Lower leg skin (tissue), 4 donors: ENCODE measurements at regions not wholly inside any gene's neighbourhood (a gene's known extent, or its start where the extent isn't known, plus 50 kb on each side); places are given as distances from the start of the nearest gene placed in this dataset.

ENCODE experiments used
- DNase-seq, 2 donors: peaks; one replicate each; pipeline ENCODE4 v3.0.0-alpha.2; 2019; ENCODE audit warnings: low spot score in 2 of 2
- H3K4me3 ChIP-seq: fragments of 200-600 bp; sonication (generic); 2 replicates; pipeline ENCODE4 v1.5.1; 2017; ENCODE audit warnings: mild to moderate bottlenecking, low read depth; ENCODE audit not compliant: poor library complexity, severe bottlenecking
- POLR2A ChIP-seq, 2 donors: fragments of 450-650 bp; IDR thresholded peaks; one replicate each; pipeline ENCODE4 v1.6.1; 2016 to 2017; ENCODE audit warnings: antibody characterized with exemption in 2 of 2, mild to moderate bottlenecking in 1 of 2, moderate library complexity in 1 of 2
- WGBS, 2 donors: methylation state at CpG; one replicate each; pipeline ENCODE4 v1.1.5; 2018; 5-methylcytosine and 5-hydroxymethylcytosine counted together
- intact Hi-C: fragments of 100-400 bp; cut with DNase I; formaldehyde crosslinking; loops from one replicate; pipeline ENCODE4 v1.15.0; 2023; ENCODE audit warnings: low total_unique reads
- TF ChIP-seq, protein P1 (sequence below), 3 donors: fragments of 450-650 bp; IDR thresholded peaks; one replicate each; pipeline ENCODE4 v1.5.1; 2016; ENCODE audit warnings: antibody characterized with exemption in 3 of 3, mild to moderate bottlenecking in 3 of 3, moderate library complexity in 2 of 3

DNA sequence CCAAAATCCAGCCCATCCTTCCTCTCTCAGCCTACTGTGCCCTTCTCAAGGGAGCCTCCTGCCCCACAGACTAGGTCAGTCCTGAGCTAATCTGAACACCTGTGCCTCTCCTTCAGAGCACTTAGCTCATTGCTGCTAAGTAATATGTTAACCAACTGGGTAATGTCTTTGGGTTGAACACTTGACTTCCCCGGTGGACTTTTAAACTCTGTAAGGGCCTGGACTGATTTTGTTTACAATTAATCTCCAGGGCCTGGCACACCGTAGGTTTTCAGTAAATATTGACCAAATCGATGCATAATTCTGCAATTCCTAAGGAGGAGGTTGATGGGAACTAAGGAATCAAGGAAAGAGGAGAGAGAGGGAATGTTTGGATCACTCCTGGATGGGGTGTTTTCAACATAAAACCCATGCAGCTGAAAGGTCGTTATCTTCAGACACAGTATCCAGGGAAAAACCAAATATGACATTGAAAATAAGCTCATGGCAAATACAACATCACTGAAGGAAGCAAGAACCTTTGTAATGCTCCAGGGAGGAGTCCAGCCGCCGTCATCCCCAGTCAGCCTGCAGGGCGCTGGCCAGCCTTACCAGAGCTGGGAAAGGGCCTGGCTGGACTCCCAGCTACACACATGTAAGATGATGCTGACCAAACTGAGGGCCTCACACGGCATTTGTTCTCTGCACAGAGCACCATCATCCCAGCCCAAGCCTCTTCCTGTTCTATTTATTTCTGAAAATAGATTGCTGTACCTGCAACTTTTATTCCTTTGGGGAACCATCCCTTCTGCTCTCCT lies 166.3 kb downstream of the C5orf15 start:
- no peak for TF ChIP-seq POLR2A (IDR thresholded peaks at IDR 0.05)
- TF ChIP-seq, protein P1, sequence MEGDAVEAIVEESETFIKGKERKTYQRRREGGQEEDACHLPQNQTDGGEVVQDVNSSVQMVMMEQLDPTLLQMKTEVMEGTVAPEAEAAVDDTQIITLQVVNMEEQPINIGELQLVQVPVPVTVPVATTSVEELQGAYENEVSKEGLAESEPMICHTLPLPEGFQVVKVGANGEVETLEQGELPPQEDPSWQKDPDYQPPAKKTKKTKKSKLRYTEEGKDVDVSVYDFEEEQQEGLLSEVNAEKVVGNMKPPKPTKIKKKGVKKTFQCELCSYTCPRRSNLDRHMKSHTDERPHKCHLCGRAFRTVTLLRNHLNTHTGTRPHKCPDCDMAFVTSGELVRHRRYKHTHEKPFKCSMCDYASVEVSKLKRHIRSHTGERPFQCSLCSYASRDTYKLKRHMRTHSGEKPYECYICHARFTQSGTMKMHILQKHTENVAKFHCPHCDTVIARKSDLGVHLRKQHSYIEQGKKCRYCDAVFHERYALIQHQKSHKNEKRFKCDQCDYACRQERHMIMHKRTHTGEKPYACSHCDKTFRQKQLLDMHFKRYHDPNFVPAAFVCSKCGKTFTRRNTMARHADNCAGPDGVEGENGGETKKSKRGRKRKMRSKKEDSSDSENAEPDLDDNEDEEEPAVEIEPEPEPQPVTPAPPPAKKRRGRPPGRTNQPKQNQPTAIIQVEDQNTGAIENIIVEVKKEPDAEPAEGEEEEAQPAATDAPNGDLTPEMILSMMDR (IDR thresholded peaks at IDR 0.05), result no peak
- no peak for DNase-seq
- intact Hi-C loops, result no loop called here
- WGBS, 2 donors, result 52 to 60% methylated on average over 8 of the region's 8 CpGs
- H3K4me3 ChIP-seq, result no peak overlapping the region

DNA sequence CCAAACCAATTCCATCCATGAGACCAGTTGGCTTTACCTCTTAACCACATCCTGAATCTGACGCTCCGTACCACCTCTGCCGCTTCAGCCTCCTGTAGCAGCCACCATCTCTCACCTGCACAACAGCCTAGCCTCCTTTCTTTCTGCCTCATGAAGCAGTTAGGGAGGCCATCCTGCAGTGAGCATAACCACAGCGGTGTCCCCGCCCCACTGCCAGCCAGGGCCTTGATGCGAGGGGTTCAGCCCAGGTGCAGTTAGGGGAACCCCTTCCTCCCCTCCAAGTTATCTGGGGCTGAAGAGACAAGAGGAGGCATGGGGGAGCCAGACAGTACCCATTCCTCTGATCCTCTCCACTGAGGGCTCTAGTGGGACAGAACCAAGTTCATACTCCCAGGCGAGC lies 167.0 kb downstream of the C5orf15 start:
- no peak overlapping the region for H3K4me3 ChIP-seq
- no peak for TF ChIP-seq POLR2A (IDR thresholded peaks at IDR 0.05)
- TF ChIP-seq, protein P1 (IDR thresholded peaks at IDR 0.05), result no peak
- DNase-seq, result no peak
- WGBS, 2 donors, result 95 to 97% methylated on average over 7 of the region's 7 CpGs
- intact Hi-C loops, result no loop called here

DNA sequence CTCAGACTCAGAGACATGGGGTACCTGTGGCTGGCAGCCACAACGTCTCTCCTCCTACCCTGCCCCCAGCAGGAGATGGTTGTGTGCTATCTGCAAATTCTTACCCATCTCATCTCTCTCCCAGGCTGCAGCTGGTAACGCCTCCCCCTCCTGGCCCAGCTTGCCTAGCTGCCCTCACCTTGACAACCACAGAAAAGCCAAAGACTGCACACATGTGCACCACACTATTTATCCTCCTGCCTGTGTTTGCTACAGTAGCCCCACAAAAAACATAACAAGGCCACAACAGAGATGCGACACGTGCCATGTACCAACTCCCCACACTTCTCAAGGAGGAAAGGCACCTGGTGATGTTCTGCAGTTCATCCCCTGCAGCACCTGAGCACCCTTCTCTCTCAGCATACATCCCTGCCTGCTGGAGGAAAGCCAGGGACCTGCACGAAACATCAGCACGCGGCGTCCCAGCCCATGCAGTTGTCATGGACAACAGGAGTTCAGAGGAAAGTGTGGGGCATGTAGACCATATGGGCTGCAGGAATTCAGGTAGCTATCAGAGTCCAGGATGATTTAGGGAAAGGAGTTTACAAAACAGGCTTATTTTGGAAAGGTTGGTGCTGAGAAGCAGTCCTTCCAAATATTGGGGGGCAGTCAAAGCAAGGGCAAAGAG lies 168.7 kb downstream of the C5orf15 start:
- no peak for DNase-seq
- H3K4me3 ChIP-seq, result no peak overlapping the region
- no peak for TF ChIP-seq POLR2A (IDR thresholded peaks at IDR 0.05)
- TF ChIP-seq, protein P1 (IDR thresholded peaks at IDR 0.05), result no peak
- intact Hi-C loops, result no loop called here
- WGBS, 2 donors, result 82 to 83% methylated on average over 8 of the region's 8 CpGs

DNA sequence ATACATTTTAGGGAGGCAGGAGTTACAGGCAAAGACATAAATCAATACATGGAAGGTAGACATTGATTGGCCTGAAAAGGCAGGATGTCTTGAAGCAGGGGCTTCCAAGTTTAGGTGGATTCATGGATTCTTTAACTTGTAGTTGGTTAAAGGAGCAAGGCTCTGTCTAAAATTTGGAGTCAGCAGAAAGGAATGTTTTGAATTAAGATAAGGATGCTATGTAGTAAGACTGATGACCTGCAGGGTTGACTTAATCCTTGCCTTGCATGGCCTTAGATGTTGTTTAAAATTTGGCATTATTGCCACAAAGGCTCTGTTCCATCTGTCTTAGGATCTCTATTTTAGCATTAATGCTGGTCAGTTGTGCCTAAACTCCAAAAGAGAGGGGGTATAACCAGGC lies 171.3 kb downstream of the C5orf15 start:
- intact Hi-C loops, result no loop called here
- no peak overlapping the region for H3K4me3 ChIP-seq
- TF ChIP-seq, protein P1 (IDR thresholded peaks at IDR 0.05), result no peak
- no peak for TF ChIP-seq POLR2A (IDR thresholded peaks at IDR 0.05)
- no peak for DNase-seq

DNA sequence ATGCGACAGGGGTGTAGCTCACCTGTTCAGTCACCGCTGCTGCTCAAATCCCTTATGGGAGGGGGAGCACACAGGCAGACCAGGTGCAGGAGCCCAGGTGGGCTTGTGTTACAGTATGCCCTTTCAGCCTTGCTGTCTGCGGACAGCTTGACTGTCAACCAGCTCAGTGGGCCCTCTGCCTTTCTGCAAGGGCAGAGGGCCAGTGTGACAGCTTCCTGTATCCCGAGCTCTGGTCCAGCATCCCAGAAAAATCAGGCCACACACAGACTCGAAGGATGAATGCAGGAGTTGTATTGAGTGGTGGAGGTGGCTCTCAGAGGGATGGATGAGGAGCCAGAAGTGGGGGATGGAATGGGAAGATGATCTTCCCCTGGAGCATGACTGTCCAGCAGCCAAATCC lies 172.2 kb downstream of the C5orf15 start:
- TF ChIP-seq, protein P1 (IDR thresholded peaks at IDR 0.05), result no peak
- no peak for TF ChIP-seq POLR2A (IDR thresholded peaks at IDR 0.05)
- 91 to 92% methylated on average over 5 of the region's 5 CpGs for WGBS, 2 donors
- no peak overlapping the region for H3K4me3 ChIP-seq
- DNase-seq, result no peak
- intact Hi-C loops, result no loop called here
